NT2/D1 (cell line): ENCODE measurements at regions not wholly inside any gene's neighbourhood (a gene's known extent, or its start where the extent isn't known, plus 50 kb on each side); places are given as distances from the start of the nearest gene placed in this dataset.
"Not testable (repeated sequence)": the region's sequence is repeated elsewhere in the genome, so short reads cannot be mapped to it uniquely, and the experiment has no call there.

Experiments
- DNase-seq: peaks from one replicate; pipeline ENCODE4 v3.0.0-alpha.2; 2011; ENCODE audit warnings: low read depth, low spot score
- H3K27me3 ChIP-seq: 2 replicates; pipeline ENCODE4 v1.6.0; 2011; ENCODE audit warnings: mild to moderate bottlenecking; ENCODE audit not compliant: insufficient read length, insufficient read depth
- H3K36me3 ChIP-seq: 2 replicates; pipeline ENCODE4 v1.6.1; 2011; ENCODE audit warnings: mild to moderate bottlenecking, low read length, mixed read lengths; ENCODE audit not compliant: insufficient read depth, insufficient read length
- H3K4me1 ChIP-seq: 2 replicates; pipeline ENCODE4 v1.5.1; 2011; ENCODE audit not compliant: insufficient read depth, insufficient read length
- H3K4me3 ChIP-seq: 2 replicates; pipeline ENCODE4 v1.5.1; 2011; ENCODE audit warnings: low read depth; ENCODE audit not compliant: insufficient read length
- H3K9ac ChIP-seq: 2 replicates; pipeline ENCODE4 v1.6.0; 2011; ENCODE audit warnings: low read depth; ENCODE audit not compliant: insufficient read length
- H3K9me3 ChIP-seq: 2 replicates; pipeline ENCODE4 v1.5.1; 2011; ENCODE audit warnings: mild to moderate bottlenecking, low read length; ENCODE audit not compliant: insufficient read depth

GRCh38 chr12:54105809-54106208, 52.2 kb downstream of the HOXC4 start:
- DNase-seq, H3K4me1 ChIP-seq, H3K36me3 ChIP-seq, H3K4me3 ChIP-seq, H3K9ac ChIP-seq, H3K9me3 ChIP-seq: not testable (repeated sequence)
- peaks cover 28% of the 10 kb centered on the region for H3K27me3 ChIP-seq

GRCh38 chr12:54106252-54106651, 52.6 kb downstream of the HOXC4 start:
- not testable (repeated sequence) for H3K4me1 ChIP-seq, H3K9me3 ChIP-seq, H3K9ac ChIP-seq, H3K36me3 ChIP-seq, H3K4me3 ChIP-seq, DNase-seq
- H3K27me3 ChIP-seq, result peaks cover 28% of the 10 kb centered on the region

GRCh38 chr12:54106803-54107579, 53.4 kb downstream of the HOXC4 start:
- H3K4me3 ChIP-seq, H3K9me3 ChIP-seq, H3K4me1 ChIP-seq, DNase-seq, H3K9ac ChIP-seq, H3K36me3 ChIP-seq: not testable (repeated sequence)
- H3K27me3 ChIP-seq, result peaks cover 28% of the 10 kb centered on the region

GRCh38 chr12:54112336-54112735, 58.7 kb downstream of the HOXC4 start:
- not testable (repeated sequence) for H3K4me1 ChIP-seq, DNase-seq, H3K9ac ChIP-seq, H3K4me3 ChIP-seq, H3K9me3 ChIP-seq, H3K36me3 ChIP-seq, H3K27me3 ChIP-seq

- not testable (repeated sequence) for H3K9ac ChIP-seq, H3K36me3 ChIP-seq, H3K4me3 ChIP-seq, H3K4me1 ChIP-seq, DNase-seq, H3K27me3 ChIP-seq, H3K9me3 ChIP-seq
Observed at GRCh38 chr12:54116055-54116454, 62.4 kb downstream of the HOXC4 start.

- H3K27me3 ChIP-seq, result peaks cover 16% of the 10 kb centered on the region
- H3K9me3 ChIP-seq, H3K4me3 ChIP-seq, H3K36me3 ChIP-seq, H3K4me1 ChIP-seq, DNase-seq, H3K9ac ChIP-seq: not testable (repeated sequence)
Observed at GRCh38 chr12:54117392-54117791, 63.8 kb downstream of the HOXC4 start.

GRCh38 chr12:54119082-54119481, 65.4 kb downstream of the HOXC4 start:
- H3K9me3 ChIP-seq, H3K4me1 ChIP-seq, DNase-seq, H3K4me3 ChIP-seq, H3K9ac ChIP-seq, H3K36me3 ChIP-seq: not testable (repeated sequence)
- peaks cover 31% of the 10 kb centered on the region for H3K27me3 ChIP-seq

- not testable (repeated sequence) for H3K36me3 ChIP-seq, H3K9me3 ChIP-seq, H3K4me3 ChIP-seq, H3K4me1 ChIP-seq, H3K9ac ChIP-seq, DNase-seq
- peaks cover 69% of the 10 kb centered on the region for H3K27me3 ChIP-seq
Observed at GRCh38 chr12:54123981-54124380, 64.8 kb downstream of the SMUG1 start.

- DNase-seq, H3K9ac ChIP-seq, H3K9me3 ChIP-seq, H3K4me3 ChIP-seq, H3K36me3 ChIP-seq: not testable (repeated sequence)
- Histone ChIP-seq H3K27me3 (peaks cover 85% of the 10 kb centered on the region), H3K4me1 (peaks cover 11% of the 10 kb centered on the region)
Observed at GRCh38 chr12:54125708-54126028, 63.1 kb downstream of the SMUG1 start.
